ENCODE measurements at regions not wholly inside any gene's neighbourhood (a gene's known extent, or its start where the extent isn't known, plus 50 kb on each side); places are given as distances from the start of the nearest gene placed in this dataset.
A peak's percentile ranks its signal among the peaks of the same experiment; 100 is the strongest.

GRCh38 chr3:144107923-144108322 is 136.3 kb downstream of the DIPK2A start:
- no peak for DNase-seq
- Mint-ChIP-seq H3K4me1 (ENCODE audit: low read depth, unreplicated experiment) (peaks cover 23% of the 10 kb centered on the region), H3K27ac (ENCODE audit: unreplicated experiment) (no peak overlapping the region), H3K4me3 (ENCODE audit: unreplicated experiment) (no peak overlapping the region), H3K36me3 (ENCODE audit: unreplicated experiment) (no peaks in the 10 kb centered on the region), H3K27me3 (ENCODE audit: unreplicated experiment) (no peaks in the 10 kb centered on the region), H3K9me3 (ENCODE audit: unreplicated experiment) (no peaks in the 10 kb centered on the region)
- TF ChIP-seq CTCF (IDR thresholded peaks at IDR 0.05; ENCODE audit: partially characterized antibody, unreplicated experiment) = no peak

GRCh38 chr3:144109944-144110343 is 138.3 kb downstream of the DIPK2A start:
- DNase-seq = no peak
- Mint-ChIP-seq H3K27me3 (ENCODE audit: unreplicated experiment) (no peaks in the 10 kb centered on the region), H3K4me1 (ENCODE audit: low read depth, unreplicated experiment) (peaks cover 16% of the 10 kb centered on the region), H3K27ac (ENCODE audit: unreplicated experiment) (no peak overlapping the region), H3K36me3 (ENCODE audit: unreplicated experiment) (no peaks in the 10 kb centered on the region), H3K4me3 (ENCODE audit: unreplicated experiment) (no peak overlapping the region), H3K9me3 (ENCODE audit: unreplicated experiment) (no peaks in the 10 kb centered on the region)
- TF ChIP-seq CTCF (IDR thresholded peaks at IDR 0.05; ENCODE audit: partially characterized antibody, unreplicated experiment) = no peak

- no peaks in the 10 kb centered on the region for H3K36me3 Mint-ChIP-seq (ENCODE audit: unreplicated experiment)
Measured at GRCh38 chr3:144112036-144112435, 140.4 kb downstream of the DIPK2A start.

GRCh38 chr3:144112437-144112836 is 140.8 kb downstream of the DIPK2A start:
- no peak for DNase-seq
- no peak for TF ChIP-seq CTCF (IDR thresholded peaks at IDR 0.05; ENCODE audit: partially characterized antibody, unreplicated experiment)
- no peak overlapping the region for H3K4me3 Mint-ChIP-seq (ENCODE audit: unreplicated experiment)
- no peaks in the 10 kb centered on the region for H3K36me3 Mint-ChIP-seq (ENCODE audit: unreplicated experiment)
- H3K4me1 Mint-ChIP-seq (ENCODE audit: low read depth, unreplicated experiment) = peaks cover 20% of the 10 kb centered on the region
- no peak overlapping the region for H3K27ac Mint-ChIP-seq (ENCODE audit: unreplicated experiment)
- no peaks in the 10 kb centered on the region for H3K27me3 Mint-ChIP-seq (ENCODE audit: unreplicated experiment)
- H3K9me3 Mint-ChIP-seq (ENCODE audit: unreplicated experiment) = no peaks in the 10 kb centered on the region

More at GRCh38 chr3:144112036-144112435, 140.4 kb downstream of the DIPK2A start:
- H3K4me3 Mint-ChIP-seq (ENCODE audit: unreplicated experiment) = no peak overlapping the region
- no peaks in the 10 kb centered on the region for H3K27me3 Mint-ChIP-seq (ENCODE audit: unreplicated experiment)
- peaks cover 20% of the 10 kb centered on the region for H3K4me1 Mint-ChIP-seq (ENCODE audit: low read depth, unreplicated experiment)
- no peak for DNase-seq
- no peaks in the 10 kb centered on the region for H3K9me3 Mint-ChIP-seq (ENCODE audit: unreplicated experiment)
- H3K27ac Mint-ChIP-seq (ENCODE audit: unreplicated experiment) = no peak overlapping the region
- TF ChIP-seq CTCF (IDR thresholded peaks at IDR 0.05; ENCODE audit: partially characterized antibody, unreplicated experiment) = no peak

GRCh38 chr3:144114767-144115166 is 143.1 kb downstream of the DIPK2A start:
- no peak for TF ChIP-seq CTCF (IDR thresholded peaks at IDR 0.05; ENCODE audit: partially characterized antibody, unreplicated experiment)
- H3K27me3 Mint-ChIP-seq (ENCODE audit: unreplicated experiment) = no peaks in the 10 kb centered on the region
- no peak for DNase-seq
- no peak overlapping the region for H3K4me3 Mint-ChIP-seq (ENCODE audit: unreplicated experiment)
- H3K36me3 Mint-ChIP-seq (ENCODE audit: unreplicated experiment) = no peaks in the 10 kb centered on the region
- peaks cover 2% of the 10 kb centered on the region for H3K9me3 Mint-ChIP-seq (ENCODE audit: unreplicated experiment)
- H3K27ac Mint-ChIP-seq (ENCODE audit: unreplicated experiment) = peak overlapping the region; percentile 54
- H3K4me1 Mint-ChIP-seq (ENCODE audit: low read depth, unreplicated experiment) = peaks cover 19% of the 10 kb centered on the region

Data from glutamatergic neuron (in vitro differentiated cells).